GM12878 (cell line): ENCODE measurements at regions not wholly inside any gene's neighbourhood (a gene's known extent, or its start where the extent isn't known, plus 50 kb on each side); places are given as distances from the start of the nearest gene placed in this dataset.

Experiments
- ATAC-seq: fragments of 200-7000 bp; cut with Tn5 transposase; 3 replicates; pipeline ENCODE4 v1.9.1; 2020; ENCODE audit warnings: mild to moderate bottlenecking, moderate library complexity
- BruUV-seq: library from RNA; stranded (reverse); fragments of 400-500 nt; replicated peaks from 2 replicates; lab custom pipeline; 2021; lab: Mats Ljungman, UMichigan
- CTCF ChIA-PET: fragments of 300-600 bp; sonication (Branson Sonifier 250); formaldehyde crosslinking; extraction: SDS; loops from one replicate; lab custom pipeline; 2021; ENCODE audit warnings: inconsistent platforms; lab: Yijun Ruan, JAX
- POLR2A ChIA-PET: fragments of 350-600 bp; formaldehyde crosslinking; extraction: SDS; loops from one replicate; lab custom pipeline; 2021; ENCODE audit warnings: inconsistent platforms; lab: Charles Lee
- RAD21 ChIA-PET: fragments of 300-600 bp; sonication (Branson Sonifier 250); formaldehyde crosslinking; loops from one replicate; lab custom pipeline; 2023; ENCODE audit warnings: antibody characterized with exemption; ENCODE audit not compliant: unreplicated experiment; lab: Charles Lee
- SMC1A ChIA-PET: fragments of 300-600 bp; sonication (Branson Sonifier 250); formaldehyde crosslinking; loops from one replicate; lab custom pipeline; 2023; ENCODE audit not compliant: unreplicated experiment, uncharacterized antibody; lab: Charles Lee
- DNase-seq: peaks from one replicate; pipeline ENCODE4 v3.0.0-alpha.2; 2011; ENCODE audit warnings: low read depth, low spot score
- FAIRE-seq: peaks from 3 replicates; lab custom pipeline; 2011; peaks lifted over from hg19 to GRCh38; lab: Jason Lieb, UNC
- H2AFZ ChIP-seq: 2 replicates; pipeline ENCODE4 v1.6.0; 2011; ENCODE audit warnings: low read depth, low read length, control low read depth; ENCODE audit not compliant: control insufficient read depth
- H3K27ac ChIP-seq: 2 replicates; pipeline ENCODE4 v1.5.1; 2011; ENCODE audit warnings: control low read depth; ENCODE audit not compliant: control insufficient read depth, insufficient read depth
- H3K27me3 ChIP-seq, 2 experiments: replicated peaks in 1 of 2; 2 replicates each; pipeline versions ENCODE4 v1.6.0 to v1.6.1; 2011; ENCODE audit warnings: low read length in 1 of 2; ENCODE audit not compliant: control insufficient read depth in 2 of 2, insufficient read depth in 2 of 2
- H3K36me3 ChIP-seq, 2 experiments: 2 replicates each; pipeline ENCODE4 v1.5.1; 2011; ENCODE audit warnings: low read length in 1 of 2; ENCODE audit not compliant: control insufficient read depth in 2 of 2, insufficient read depth in 2 of 2
- H3K4me1 ChIP-seq: 2 replicates; pipeline ENCODE4 v1.6.1; 2011; ENCODE audit warnings: mild to moderate bottlenecking, low read length, moderate library complexity, mixed read lengths; ENCODE audit not compliant: control insufficient read depth, insufficient read depth
- H3K4me2 ChIP-seq: 2 replicates; pipeline ENCODE4 v1.6.0; 2011; ENCODE audit warnings: control low read depth; ENCODE audit not compliant: control insufficient read depth, insufficient read depth
- H3K4me3 ChIP-seq: fragments of 200-600 bp; sonication (generic); 2 replicates; pipeline ENCODE4 v1.5.1; 2016
- H3K79me2 ChIP-seq: 2 replicates; pipeline ENCODE4 v1.6.0; 2011; ENCODE audit warnings: low read length; ENCODE audit not compliant: control insufficient read depth, insufficient read depth
- H3K9ac ChIP-seq: 2 replicates; pipeline ENCODE4 v1.8.0; 2011; ENCODE audit warnings: low read length, control low read depth, mixed read lengths; ENCODE audit not compliant: control insufficient read depth, insufficient read depth
- H3K9me3 ChIP-seq: replicated peaks from 3 replicates; pipeline ENCODE4 v1.5.1; 2011; ENCODE audit warnings: mild to moderate bottlenecking, low read length; ENCODE audit not compliant: control insufficient read depth, insufficient read depth
- H4K20me1 ChIP-seq: 2 replicates; pipeline ENCODE4 v1.6.0; 2011; ENCODE audit not compliant: control insufficient read depth, insufficient read depth
- CEBPB ChIP-seq, 2 experiments: fragments of 150-350 bp in 1 of 2; IDR thresholded peaks; 2 replicates each; pipeline ENCODE4 v1.6.1; 2012 to 2014; ENCODE audit warnings: low read depth in 2 of 2, low read length in 2 of 2, borderline replicate concordance in 1 of 2, inconsistent platforms in 1 of 2
- JUND ChIP-seq: IDR thresholded peaks from 2 replicates; pipeline ENCODE4 v1.6.1; 2012; ENCODE audit warnings: low read depth, mild to moderate bottlenecking, low read length, improper control_type of control experiment, moderate library complexity
- REST ChIP-seq: IDR thresholded peaks from 2 replicates; pipeline ENCODE4 v1.6.1; 2012; ENCODE audit warnings: mild to moderate bottlenecking, low read depth, low read length
- WGBS: methylation state at CpG from one replicate; pipeline ENCODE4 v1.1.6; 2016; ENCODE audit warnings: low lambda C conversion rate; ENCODE audit not compliant: insufficient replicate concordance, insufficient coverage; ENCODE audit errors: missing lambda C conversion rate; 5-methylcytosine and 5-hydroxymethylcytosine counted together
- in situ Hi-C: fragments of 300-500 bp; cut with MboI; formaldehyde crosslinking; loops from 9 replicates; pipeline ENCODE4 v1.14.3; 2018; ENCODE audit warnings: mixed read lengths
- intact Hi-C: fragments of 100-400 bp; cut with micrococcal nuclease; formaldehyde crosslinking; loops from one replicate; pipeline ENCODE4 v1.14.2; 2022; ENCODE audit not compliant: unreplicated experiment
- TF ChIP-seq, protein P1 (sequence below): IDR thresholded peaks from 2 replicates; pipeline ENCODE4 v1.6.1; 2011; ENCODE audit warnings: borderline replicate concordance, low read depth, mild to moderate bottlenecking, moderate library complexity, mixed read lengths, low read length; ENCODE audit not compliant: insufficient read depth; ENCODE audit errors: extremely low read length

- FAIRE-seq, result no peak
- ChIA-PET SMC1A (no interaction called here), CTCF (no interaction called here)
- no peaks in the 10 kb centered on the region for H3K36me3 ChIP-seq
- H3K4me2 ChIP-seq, result no peak overlapping the region
- no peaks in the 10 kb centered on the region for H4K20me1 ChIP-seq
- in situ Hi-C loops, result no loop called here
- no peak for TF ChIP-seq REST
- TF ChIP-seq, protein P1, sequence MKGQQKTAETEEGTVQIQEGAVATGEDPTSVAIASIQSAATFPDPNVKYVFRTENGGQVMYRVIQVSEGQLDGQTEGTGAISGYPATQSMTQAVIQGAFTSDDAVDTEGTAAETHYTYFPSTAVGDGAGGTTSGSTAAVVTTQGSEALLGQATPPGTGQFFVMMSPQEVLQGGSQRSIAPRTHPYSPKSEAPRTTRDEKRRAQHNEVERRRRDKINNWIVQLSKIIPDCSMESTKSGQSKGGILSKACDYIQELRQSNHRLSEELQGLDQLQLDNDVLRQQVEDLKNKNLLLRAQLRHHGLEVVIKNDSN, result no peak
- TF ChIP-seq, all 136 proteins: peak for 0
- H3K4me3 ChIP-seq, result no peak overlapping the region
- no peaks in the 10 kb centered on the region for H3K27me3 ChIP-seq
- H3K9ac ChIP-seq, result no peak overlapping the region
- H3K9me3 ChIP-seq, result no peaks in the 10 kb centered on the region
- no peak overlapping the region for H2AFZ ChIP-seq
- intact Hi-C loops, result no loop called here
- RAD21 ChIA-PET, result no interaction called here
- POLR2A ChIA-PET, result no interaction called here
- ATAC-seq (no peak), DNase-seq (no peak)
- no peaks in the 10 kb centered on the region for H3K4me1 ChIP-seq
- H3K79me2 ChIP-seq, result no peaks in the 10 kb centered on the region
- H3K27ac ChIP-seq, result no peak overlapping the region
- no TSS peak for BruUV-seq
Observed at GRCh38 chr7:114126095-114126494, 207.3 kb upstream of the PPP1R3A start.

- POLR2A ChIA-PET, result no interaction called here
- no peak overlapping the region for H3K27ac ChIP-seq
- SMC1A ChIA-PET, result no interaction called here
- BruUV-seq, result no TSS peak
- H3K4me1 ChIP-seq, result no peaks in the 10 kb centered on the region
- CTCF ChIA-PET, result no interaction called here
- DNase-seq (no peak), ATAC-seq (no peak), FAIRE-seq (no peak)
- TF ChIP-seq CEBPB (IDR thresholded peaks at IDR 0.05; ENCODE audit: borderline replicate concordance in 1 of 2, low read depth in 2 of 2, low read length in 2 of 2) (peak in 1 of 2 experiments; percentile 23; a peak in 1 of 4 replicates), JUND (no peak)
- no peaks in the 10 kb centered on the region for H3K27me3 ChIP-seq
- RAD21 ChIA-PET, result no interaction called here
- in situ Hi-C loops (no loop called here), intact Hi-C loops (no loop called here)
- H3K9me3 ChIP-seq, result no peaks in the 10 kb centered on the region
- no peak overlapping the region for H3K9ac ChIP-seq
- H3K36me3 ChIP-seq, result no peaks in the 10 kb centered on the region
- no peaks in the 10 kb centered on the region for H3K79me2 ChIP-seq
- H3K4me3 ChIP-seq, result no peak overlapping the region
- WGBS, result 20% methylated on average over 3 of the region's 3 CpGs
- no peak overlapping the region for H2AFZ ChIP-seq
- no peak overlapping the region for H3K4me2 ChIP-seq
- no peaks in the 10 kb centered on the region for H4K20me1 ChIP-seq
Observed at GRCh38 chr7:114112806-114113205, 194.0 kb upstream of the PPP1R3A start.
